ENCODE measurements at regions not wholly inside any gene's neighbourhood (a gene's known extent, or its start where the extent isn't known, plus 50 kb on each side); places are given as distances from the start of the nearest gene placed in this dataset.
"Not testable (repeated sequence)": the region's sequence is repeated elsewhere in the genome, so short reads cannot be mapped to it uniquely, and the experiment has no call there.

DNA sequence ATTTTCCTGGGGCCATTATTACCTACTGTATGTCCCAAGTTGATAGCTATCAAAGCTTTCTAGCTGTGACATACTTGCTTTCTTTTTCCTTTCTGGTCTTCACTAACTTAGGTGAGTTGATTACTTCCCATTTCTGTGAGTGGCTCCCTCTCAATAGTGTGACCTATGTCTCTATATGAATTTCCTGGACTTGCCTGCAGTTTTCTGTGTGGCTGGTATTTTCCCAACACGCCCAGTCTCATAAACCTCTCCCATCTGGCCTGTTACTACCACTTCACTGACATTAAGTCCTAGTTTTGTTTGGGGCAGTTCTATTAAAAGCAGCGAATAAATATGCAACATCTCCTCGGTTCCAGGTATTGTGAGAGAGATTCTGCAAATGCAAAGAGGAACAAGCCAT is 671.2 kb downstream of the SI start:
- no peaks in the 10 kb centered on the region for H3K4me1 ChIP-seq (ENCODE audit: control insufficient read depth, insufficient read depth, low read length)
- H3K9me3 ChIP-seq (ENCODE audit: control insufficient read depth, low read length): no peaks in the 10 kb centered on the region
- H3K27me3 ChIP-seq (ENCODE audit: control insufficient read depth, insufficient read depth, low read length, poor library complexity, severe bottlenecking): no peaks in the 10 kb centered on the region
- WGBS, 2 experiments (ENCODE audit: insufficient coverage in 1 of 2, insufficient read length in 1 of 2): 93 to 100% methylated on average over 2 to 3 of the region's 3 CpGs
- DNase-seq: no peak
- TF ChIP-seq, protein P1, sequence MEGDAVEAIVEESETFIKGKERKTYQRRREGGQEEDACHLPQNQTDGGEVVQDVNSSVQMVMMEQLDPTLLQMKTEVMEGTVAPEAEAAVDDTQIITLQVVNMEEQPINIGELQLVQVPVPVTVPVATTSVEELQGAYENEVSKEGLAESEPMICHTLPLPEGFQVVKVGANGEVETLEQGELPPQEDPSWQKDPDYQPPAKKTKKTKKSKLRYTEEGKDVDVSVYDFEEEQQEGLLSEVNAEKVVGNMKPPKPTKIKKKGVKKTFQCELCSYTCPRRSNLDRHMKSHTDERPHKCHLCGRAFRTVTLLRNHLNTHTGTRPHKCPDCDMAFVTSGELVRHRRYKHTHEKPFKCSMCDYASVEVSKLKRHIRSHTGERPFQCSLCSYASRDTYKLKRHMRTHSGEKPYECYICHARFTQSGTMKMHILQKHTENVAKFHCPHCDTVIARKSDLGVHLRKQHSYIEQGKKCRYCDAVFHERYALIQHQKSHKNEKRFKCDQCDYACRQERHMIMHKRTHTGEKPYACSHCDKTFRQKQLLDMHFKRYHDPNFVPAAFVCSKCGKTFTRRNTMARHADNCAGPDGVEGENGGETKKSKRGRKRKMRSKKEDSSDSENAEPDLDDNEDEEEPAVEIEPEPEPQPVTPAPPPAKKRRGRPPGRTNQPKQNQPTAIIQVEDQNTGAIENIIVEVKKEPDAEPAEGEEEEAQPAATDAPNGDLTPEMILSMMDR (conservative IDR thresholded peaks at IDR 0.05): no peak
- H3K4me1 Mint-ChIP-seq: peaks cover 5% of the 10 kb centered on the region
- no peak overlapping the region for H3K27ac Mint-ChIP-seq
- H3K9me3 Mint-ChIP-seq: peaks cover 10% of the 10 kb centered on the region
- H3K4me3 Mint-ChIP-seq: no peak overlapping the region
- no peak overlapping the region for H3K27ac ChIP-seq (ENCODE audit: low read depth, low read length)
- H3K4me3 ChIP-seq (ENCODE audit: low read length): no peak overlapping the region
- H3K36me3 Mint-ChIP-seq (ENCODE audit: low read depth): no peaks in the 10 kb centered on the region
- no peaks in the 10 kb centered on the region for H3K27me3 Mint-ChIP-seq (ENCODE audit: insufficient read depth)
- H3K36me3 ChIP-seq (ENCODE audit: control insufficient read depth, insufficient read depth, low read length): no peaks in the 10 kb centered on the region
- H3K9ac ChIP-seq (ENCODE audit: extremely low read depth, low read length, poor library complexity, severe bottlenecking): no peak overlapping the region

DNA sequence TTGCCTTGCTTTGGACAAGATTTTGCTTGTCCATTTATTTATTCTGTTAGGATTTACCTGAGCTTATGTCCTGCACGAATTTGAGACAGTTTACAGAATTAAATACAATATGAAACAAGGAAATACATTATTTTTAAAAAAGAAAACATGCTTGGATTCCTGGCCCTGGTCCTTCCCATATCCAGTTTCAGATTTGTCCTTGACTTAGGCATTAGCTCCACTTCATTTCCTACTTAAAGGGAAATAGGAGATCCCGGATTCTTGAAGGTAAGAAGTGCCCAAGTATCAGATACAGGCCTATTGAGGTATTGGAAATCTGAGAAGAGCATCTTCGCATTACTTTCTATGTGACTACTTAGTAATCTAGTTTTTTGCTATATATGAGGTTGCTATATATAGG is 672.0 kb downstream of the SI start:
- no peaks in the 10 kb centered on the region for H3K36me3 Mint-ChIP-seq (ENCODE audit: low read depth)
- no peak overlapping the region for H3K4me3 ChIP-seq (ENCODE audit: low read length)
- no peaks in the 10 kb centered on the region for H3K9me3 ChIP-seq (ENCODE audit: control insufficient read depth, low read length)
- H3K9ac ChIP-seq (ENCODE audit: extremely low read depth, low read length, poor library complexity, severe bottlenecking): no peak overlapping the region
- TF ChIP-seq, protein P1 (conservative IDR thresholded peaks at IDR 0.05): no peak
- peaks cover 10% of the 10 kb centered on the region for H3K9me3 Mint-ChIP-seq
- no peak overlapping the region for H3K27ac Mint-ChIP-seq
- no peak overlapping the region for H3K27ac ChIP-seq (ENCODE audit: low read depth, low read length)
- DNase-seq: no peak
- H3K4me1 Mint-ChIP-seq: peaks cover 5% of the 10 kb centered on the region
- H3K4me1 ChIP-seq (ENCODE audit: control insufficient read depth, insufficient read depth, low read length): no peaks in the 10 kb centered on the region
- H3K4me3 Mint-ChIP-seq: no peak overlapping the region
- 96 to 100% methylated on average over 1 to 3 of the region's 3 CpGs for WGBS, 2 experiments (ENCODE audit: insufficient coverage in 1 of 2, insufficient read length in 1 of 2)
- no peaks in the 10 kb centered on the region for H3K36me3 ChIP-seq (ENCODE audit: control insufficient read depth, insufficient read depth, low read length)
- no peaks in the 10 kb centered on the region for H3K27me3 ChIP-seq (ENCODE audit: control insufficient read depth, insufficient read depth, low read length, poor library complexity, severe bottlenecking)
- H3K27me3 Mint-ChIP-seq (ENCODE audit: insufficient read depth): no peaks in the 10 kb centered on the region

DNA sequence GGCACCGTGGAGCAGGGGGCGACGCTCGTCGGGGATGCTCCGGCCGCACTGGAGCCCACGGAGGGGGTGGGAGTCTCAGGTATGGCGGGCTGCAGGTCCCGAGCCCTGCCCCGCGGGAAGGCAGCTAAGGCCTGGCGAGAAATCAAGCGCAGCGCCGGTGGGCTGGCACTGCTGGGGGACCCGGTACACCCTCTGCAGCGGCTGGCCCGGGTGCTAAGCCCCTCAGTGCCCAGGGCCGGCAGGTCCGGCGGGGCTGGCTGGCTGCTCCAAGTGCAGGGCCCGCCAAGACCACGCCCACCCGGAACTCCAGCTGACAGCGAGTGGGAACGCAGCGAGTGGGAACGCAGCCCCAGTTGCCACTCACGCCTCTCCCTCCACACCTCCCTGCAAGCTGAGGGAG is 676.4 kb downstream of the SI start:
- Mint-ChIP-seq H3K4me1 (peaks cover 2% of the 10 kb centered on the region), H3K36me3 (ENCODE audit: low read depth) (peaks cover 3% of the 10 kb centered on the region), H3K27ac (no peak overlapping the region), H3K27me3 (ENCODE audit: insufficient read depth) (no peaks in the 10 kb centered on the region), H3K9me3 (peaks cover 7% of the 10 kb centered on the region), H3K4me3 (no peak overlapping the region)
- 95 to 96% methylated on average over 9 to 30 of the region's 30 CpGs for WGBS, 2 experiments (ENCODE audit: insufficient coverage in 1 of 2, insufficient read length in 1 of 2)
- no peak for DNase-seq
- no peak overlapping the region for H3K9ac ChIP-seq (ENCODE audit: extremely low read depth, low read length, poor library complexity, severe bottlenecking)
- no peaks in the 10 kb centered on the region for H3K4me1 ChIP-seq (ENCODE audit: control insufficient read depth, insufficient read depth, low read length)
- H3K36me3 ChIP-seq (ENCODE audit: control insufficient read depth, insufficient read depth, low read length): no peaks in the 10 kb centered on the region
- H3K27ac ChIP-seq (ENCODE audit: low read depth, low read length): no peak overlapping the region
- H3K27me3 ChIP-seq (ENCODE audit: control insufficient read depth, insufficient read depth, low read length, poor library complexity, severe bottlenecking): no peaks in the 10 kb centered on the region
- TF ChIP-seq, protein P1 (conservative IDR thresholded peaks at IDR 0.05): no peak
- no peaks in the 10 kb centered on the region for H3K9me3 ChIP-seq (ENCODE audit: control insufficient read depth, low read length)
- no peak overlapping the region for H3K4me3 ChIP-seq (ENCODE audit: low read length)

DNA sequence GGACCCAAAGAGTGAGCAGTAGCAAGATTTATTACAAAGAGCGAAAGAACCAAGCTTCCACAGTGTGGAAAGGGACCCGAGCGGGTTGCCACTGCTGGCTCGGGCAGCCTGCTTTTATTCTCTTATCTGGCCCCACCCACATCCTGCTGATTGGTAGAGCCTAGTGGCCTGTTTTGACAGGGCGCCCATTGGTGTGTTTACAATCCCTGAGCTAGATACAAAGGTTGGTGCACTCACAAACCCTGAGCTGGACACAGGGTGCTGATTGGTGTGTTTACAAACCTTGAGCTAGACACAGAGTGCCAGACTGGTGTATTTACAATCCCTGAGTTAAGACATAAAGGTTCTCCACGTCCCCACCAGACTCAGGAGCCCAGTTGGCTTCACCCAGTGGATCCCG is 676.9 kb downstream of the SI start:
- not testable (repeated sequence) for H3K27ac Mint-ChIP-seq; H3K9me3 ChIP-seq (ENCODE audit: control insufficient read depth, low read length); H3K36me3 Mint-ChIP-seq (ENCODE audit: low read depth); H3K27me3 Mint-ChIP-seq (ENCODE audit: insufficient read depth); H3K27ac ChIP-seq (ENCODE audit: low read depth, low read length); H3K4me1 ChIP-seq (ENCODE audit: control insufficient read depth, insufficient read depth, low read length); DNase-seq; H3K9ac ChIP-seq (ENCODE audit: extremely low read depth, low read length, poor library complexity, severe bottlenecking); H3K36me3 ChIP-seq (ENCODE audit: control insufficient read depth, insufficient read depth, low read length); H3K4me3 ChIP-seq (ENCODE audit: low read length); H3K4me3 Mint-ChIP-seq; H3K9me3 Mint-ChIP-seq; H3K27me3 ChIP-seq (ENCODE audit: control insufficient read depth, insufficient read depth, low read length, poor library complexity, severe bottlenecking); H3K4me1 Mint-ChIP-seq
- WGBS, 2 experiments (ENCODE audit: insufficient coverage in 1 of 2, insufficient read length in 1 of 2): 90 to 91% methylated on average over 3 to 7 of the region's 7 CpGs
